IMR-90 (cell line): ENCODE measurements at regions not wholly inside any gene's neighbourhood (a gene's known extent, or its start where the extent isn't known, plus 50 kb on each side); places are given as distances from the start of the nearest gene placed in this dataset.
A peak's percentile ranks its signal among the peaks of the same experiment; 100 is the strongest.

ENCODE experiments used
- ATAC-seq: fragments of 200-7000 bp; cut with Tn5 transposase; 2 replicates; pipeline ENCODE4 v1.9.1; 2020; ENCODE audit warnings: low read depth, mild to moderate bottlenecking, moderate library complexity
- BruUV-seq: library from RNA; stranded (reverse); fragments of 400-500 nt; replicated peaks from 2 replicates; lab custom pipeline; 2021; lab: Mats Ljungman, UMichigan
- CTCF ChIA-PET: fragments of 300-600 bp; formaldehyde crosslinking; extraction: SDS; loops from one replicate; lab custom pipeline; 2021; ENCODE audit warnings: antibody characterized with exemption; lab: Yijun Ruan, JAX
- POLR2A ChIA-PET: fragments of 300-600 bp; sonication (Branson Sonifier 250); formaldehyde crosslinking; loops from one replicate; lab custom pipeline; 2022; ENCODE audit warnings: antibody characterized with exemption; ENCODE audit not compliant: unreplicated experiment; lab: Charles Lee
- DNase-seq: peaks from one replicate; pipeline ENCODE4 v3.0.0; 2013
- H2AFZ ChIP-seq: replicated peaks from 2 replicates; pipeline ENCODE3; 2013; ENCODE audit warnings: low read length, mild to moderate bottlenecking; ENCODE audit not compliant: poor library complexity
- H2AK5ac ChIP-seq: 2 replicates; pipeline ENCODE4 v1.6.1; 2013; ENCODE audit warnings: low read depth, low read length, inconsistent platforms
- H2AK9ac ChIP-seq: replicated peaks from 2 replicates; pipeline ENCODE3; 2013; ENCODE audit warnings: mild to moderate bottlenecking, low read depth, low read length, moderate library complexity; ENCODE audit not compliant: poor library complexity
- H2BK120ac ChIP-seq: 2 replicates; pipeline ENCODE4 v1.6.1; 2013; ENCODE audit warnings: low read depth, low read length, inconsistent platforms
- H2BK15ac ChIP-seq: 3 replicates; pipeline ENCODE4 v1.6.1; 2013; ENCODE audit warnings: low read depth, low read length, inconsistent platforms
- H2BK20ac ChIP-seq: 2 replicates; pipeline ENCODE4 v1.6.1; 2013; ENCODE audit warnings: low read depth, mild to moderate bottlenecking, inconsistent platforms, low read length, moderate library complexity
- H2BK5ac ChIP-seq: 2 replicates; pipeline ENCODE4 v1.6.1; 2013; ENCODE audit warnings: mild to moderate bottlenecking, low read depth, low read length, inconsistent platforms; ENCODE audit not compliant: poor library complexity, severe bottlenecking
- H3K14ac ChIP-seq: replicated peaks from 2 replicates; pipeline ENCODE4 v1.6.1; 2013; ENCODE audit warnings: low read depth, low read length, inconsistent platforms
- H3K18ac ChIP-seq: 2 replicates; pipeline ENCODE4 v1.6.1; 2013; ENCODE audit warnings: low read depth, low read length, control low read depth
- H3K23ac ChIP-seq: 2 replicates; pipeline ENCODE4 v1.6.1; 2013; ENCODE audit warnings: low read depth, low read length, inconsistent platforms
- H3K27ac ChIP-seq: 2 replicates; pipeline ENCODE4 v1.5.1; 2013; ENCODE audit warnings: mild to moderate bottlenecking, control low read depth, low read length; ENCODE audit not compliant: insufficient read depth
- H3K27me3 ChIP-seq: 2 replicates; pipeline ENCODE4 v1.6.1; 2013; ENCODE audit warnings: low read length; ENCODE audit not compliant: control insufficient read depth, insufficient read depth
- H3K36me3 ChIP-seq: 2 replicates; pipeline ENCODE4 v1.6.1; 2013; ENCODE audit warnings: low read length, mixed read lengths; ENCODE audit not compliant: control insufficient read depth, insufficient read depth
- H3K4ac ChIP-seq: 2 replicates; pipeline ENCODE4 v1.6.1; 2013; ENCODE audit warnings: low read depth, low read length, inconsistent platforms
- H3K4me1 ChIP-seq: 2 replicates; pipeline ENCODE4 v1.6.1; 2013; ENCODE audit warnings: low read length, mixed read lengths; ENCODE audit not compliant: control insufficient read depth, insufficient read depth
- H3K4me2 ChIP-seq: 2 replicates; pipeline ENCODE4 v1.6.1; 2013; ENCODE audit warnings: low read depth, mild to moderate bottlenecking, control low read depth, low read length, moderate library complexity
- H3K4me3 ChIP-seq: 2 replicates; pipeline ENCODE4 v1.5.1; 2013; ENCODE audit warnings: low read depth, mild to moderate bottlenecking, control low read depth, low read length, moderate library complexity; ENCODE audit not compliant: insufficient read depth
- H3K56ac ChIP-seq: 2 replicates; pipeline ENCODE4 v1.6.1; 2013; ENCODE audit warnings: low read length, inconsistent platforms; ENCODE audit not compliant: insufficient read depth; ENCODE audit errors: extremely low read depth
- H3K79me1 ChIP-seq, 2 experiments: 2 replicates each; pipeline ENCODE4 v1.6.1; 2013; ENCODE audit warnings: low read length in 2 of 2, inconsistent platforms in 1 of 2, low read depth in 1 of 2
- H3K9ac ChIP-seq: 2 replicates; pipeline ENCODE4 v1.6.1; 2013; ENCODE audit warnings: low read depth, low read length, control low read depth
- H3K9me1 ChIP-seq: 2 replicates; pipeline ENCODE4 v1.6.1; 2013; ENCODE audit warnings: low read length, inconsistent platforms; ENCODE audit not compliant: insufficient read depth
- H3K9me3 ChIP-seq: 2 replicates; pipeline ENCODE4 v1.6.1; 2013; ENCODE audit warnings: low read length; ENCODE audit not compliant: control insufficient read depth, insufficient read depth
- H4K20me1 ChIP-seq: 2 replicates; pipeline ENCODE4 v1.6.1; 2013; ENCODE audit warnings: low read length, inconsistent platforms; ENCODE audit not compliant: insufficient read depth
- H4K5ac ChIP-seq: 2 replicates; pipeline ENCODE4 v1.6.1; 2013; ENCODE audit warnings: mild to moderate bottlenecking, low read depth, low read length, control low read depth
- H4K8ac ChIP-seq, 2 experiments: 2 replicates each; pipeline ENCODE4 v1.6.1; 2013; ENCODE audit warnings: low read depth in 2 of 2, low read length in 2 of 2, control low read depth in 1 of 2, inconsistent platforms in 1 of 2
- H4K91ac ChIP-seq: 2 replicates; pipeline ENCODE4 v1.6.1; 2013; ENCODE audit warnings: low read depth, low read length, inconsistent platforms; ENCODE audit not compliant: insufficient read depth
- BHLHE40 ChIP-seq: fragments of 150-350 bp; IDR thresholded peaks from 2 replicates; pipeline ENCODE4 v1.6.1; 2016; ENCODE audit warnings: mild to moderate bottlenecking, low read depth, low read length
- MAFK ChIP-seq: IDR thresholded peaks from 2 replicates; pipeline ENCODE4 v1.6.1; 2012; ENCODE audit warnings: low read depth, low read length, improper control_type of control experiment
- RAD21 ChIP-seq: IDR thresholded peaks from 2 replicates; pipeline ENCODE4 v1.6.1; 2012; ENCODE audit warnings: low read length, improper control_type of control experiment
- RCOR1 ChIP-seq: IDR thresholded peaks from 2 replicates; pipeline ENCODE4 v1.6.1; 2012; ENCODE audit warnings: mild to moderate bottlenecking, low read length, improper control_type of control experiment; ENCODE audit not compliant: insufficient replicate concordance
- WGBS, 2 experiments: methylation state at CpG; one replicate each; pipeline versions ENCODE4 v1.1.5 to v1.1.7; 2013; ENCODE audit warnings: missing lambda C conversion rate in 2 of 2; ENCODE audit not compliant: insufficient read length in 1 of 2; ENCODE audit errors: extremely low coverage in 2 of 2; 5-methylcytosine and 5-hydroxymethylcytosine counted together
- dilution Hi-C: fragments of 300-500 bp; cut with HindIII; formaldehyde crosslinking; loops from one replicate; pipeline ENCODE4 v1.14.3; 2018; ENCODE audit warnings: low sequenced_read_pairs; ENCODE audit not compliant: unreplicated experiment
- in situ Hi-C: fragments of 300-500 bp; cut with MboI; formaldehyde crosslinking; loops from 3 replicates; pipeline ENCODE4 v1.14.3; 2019; ENCODE audit warnings: low sequenced_read_pairs, inconsistent platforms, mixed read lengths
- intact Hi-C: fragments of 100-400 bp; cut with micrococcal nuclease; formaldehyde crosslinking; loops from 2 replicates; pipeline ENCODE4 v1.10.0; 2022
- TF ChIP-seq, protein P1 (sequence below): fragments of 150-350 bp; IDR thresholded peaks from 2 replicates; pipeline ENCODE4 v1.6.1; 2017; ENCODE audit warnings: mild to moderate bottlenecking, antibody characterized with exemption, low read length, low read depth

DNA sequence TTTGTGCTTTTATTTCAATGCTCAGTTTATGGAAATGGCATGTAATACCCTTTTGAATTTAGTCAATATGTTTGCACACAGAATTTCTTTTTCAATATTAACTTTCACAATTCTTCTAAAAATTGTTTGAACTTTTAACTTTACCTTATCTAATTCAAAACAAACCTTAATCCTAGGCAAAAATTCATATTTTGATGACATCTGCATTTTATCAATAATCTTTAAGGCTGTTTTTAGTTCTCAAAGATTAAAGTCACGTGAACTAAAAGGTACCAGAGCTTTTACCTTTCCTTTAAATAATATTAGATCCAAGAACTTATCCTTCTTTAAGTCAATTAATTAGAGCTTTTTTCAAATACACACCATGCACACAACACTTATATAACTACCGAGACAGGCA, 218.9 kb upstream of the NCAM2 start:
- intact Hi-C loops: no loop called here
- in situ Hi-C loops: no loop called here
- H4K20me1 ChIP-seq: no peaks in the 10 kb centered on the region
- no peak overlapping the region for H3K4me2 ChIP-seq
- H3K79me1 ChIP-seq: no peaks in the 10 kb centered on the region
- no TSS peak for BruUV-seq
- no peak overlapping the region for H2BK120ac ChIP-seq
- H2BK5ac ChIP-seq: no peak overlapping the region
- no peaks in the 10 kb centered on the region for H3K36me3 ChIP-seq
- no peak overlapping the region for H3K56ac ChIP-seq
- H2AFZ ChIP-seq: no peak overlapping the region
- H3K14ac ChIP-seq: no peak overlapping the region
- CTCF ChIA-PET: no interaction called here
- no peaks in the 10 kb centered on the region for H3K4me1 ChIP-seq
- H2AK5ac ChIP-seq: no peak overlapping the region
- POLR2A ChIA-PET: no interaction called here
- no peak for ATAC-seq
- no peak overlapping the region for H3K23ac ChIP-seq
- H4K8ac ChIP-seq: no peak overlapping the region
- H4K5ac ChIP-seq: no peak overlapping the region
- TF ChIP-seq RCOR1 (no peak), MAFK (peak; percentile 76), BHLHE40 (no peak), RAD21 (no peak)
- TF ChIP-seq, protein P1, sequence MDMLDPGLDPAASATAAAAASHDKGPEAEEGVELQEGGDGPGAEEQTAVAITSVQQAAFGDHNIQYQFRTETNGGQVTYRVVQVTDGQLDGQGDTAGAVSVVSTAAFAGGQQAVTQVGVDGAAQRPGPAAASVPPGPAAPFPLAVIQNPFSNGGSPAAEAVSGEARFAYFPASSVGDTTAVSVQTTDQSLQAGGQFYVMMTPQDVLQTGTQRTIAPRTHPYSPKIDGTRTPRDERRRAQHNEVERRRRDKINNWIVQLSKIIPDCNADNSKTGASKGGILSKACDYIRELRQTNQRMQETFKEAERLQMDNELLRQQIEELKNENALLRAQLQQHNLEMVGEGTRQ: no peak
- no peak overlapping the region for H3K18ac ChIP-seq
- H4K91ac ChIP-seq: no peak overlapping the region
- no peak for DNase-seq
- no peak overlapping the region for H3K4ac ChIP-seq
- no peak overlapping the region for H3K27ac ChIP-seq
- no peak overlapping the region for H2BK20ac ChIP-seq
- no peaks in the 10 kb centered on the region for H3K27me3 ChIP-seq
- H3K4me3 ChIP-seq: no peak overlapping the region
- WGBS, 2 experiments: no CpG with 5 or more reads among the region's 2 CpGs
- no peaks in the 10 kb centered on the region for H3K9me1 ChIP-seq
- H3K9me3 ChIP-seq: peaks cover 16% of the 10 kb centered on the region
- no peak overlapping the region for H2AK9ac ChIP-seq
- H2BK15ac ChIP-seq: no peak overlapping the region
- no peak overlapping the region for H3K9ac ChIP-seq
- dilution Hi-C loops: no loop called here
